Femur (tissue), 1 donor: ENCODE measurements at regions not wholly inside any gene's neighbourhood (a gene's known extent, or its start where the extent isn't known, plus 50 kb on each side); places are given as distances from the start of the nearest gene placed in this dataset.

Experiments
- DNase-seq: peaks from one replicate; pipeline ENCODE4 v3.0.0-alpha.2; 2017

DNA sequence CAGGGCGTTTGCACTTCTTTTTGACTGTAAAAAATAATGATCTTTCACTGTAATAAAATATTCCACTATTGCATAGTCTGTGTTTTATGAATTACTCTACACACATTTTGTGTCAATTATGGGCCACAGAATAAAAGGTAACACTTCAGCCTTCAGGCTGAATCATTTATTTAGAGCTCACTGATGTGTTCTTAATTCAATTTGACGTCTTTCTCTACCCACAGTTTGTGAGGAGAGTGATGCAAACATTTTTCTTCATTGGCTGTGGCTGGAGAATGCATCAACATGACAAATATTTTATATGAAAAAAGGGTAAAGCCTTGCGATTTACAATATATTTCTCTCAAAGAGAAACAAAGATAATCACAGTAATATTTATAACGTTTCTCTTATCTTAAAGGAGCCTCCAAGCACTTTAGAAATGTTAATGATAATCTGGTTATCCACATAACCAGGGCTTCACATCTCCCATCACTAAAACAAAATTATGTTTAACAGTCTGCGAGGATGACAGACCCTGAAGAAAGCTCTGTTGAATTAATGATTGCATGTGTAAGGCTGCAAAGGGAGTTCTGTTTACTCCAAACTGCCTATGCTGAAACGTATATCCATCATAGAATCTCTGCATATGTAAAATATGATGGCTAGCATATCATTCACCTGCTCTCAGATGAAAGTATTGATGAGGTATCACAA is 951.3 kb downstream of the ZPLD1 start:
- DNase-seq, result no peak

DNA sequence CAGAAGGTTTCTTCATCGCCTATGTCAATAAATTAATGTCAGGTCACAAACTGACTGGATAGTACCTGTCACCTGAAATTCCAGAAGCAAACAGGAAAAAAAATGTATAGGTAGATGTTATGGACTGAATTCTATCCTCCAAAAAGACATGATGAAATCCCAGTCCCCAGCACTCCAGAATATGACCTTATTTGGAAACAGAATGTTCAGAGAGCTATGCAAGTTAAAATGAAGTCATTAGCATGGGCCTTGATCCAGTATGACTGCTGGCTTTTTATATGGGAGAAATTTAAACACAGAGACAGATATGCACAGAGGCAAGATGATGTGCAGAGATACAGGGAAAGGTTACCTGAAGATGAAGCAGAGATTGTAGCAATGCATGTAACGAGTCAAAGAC is 953.4 kb downstream of the ZPLD1 start:
- no peak for DNase-seq

DNA sequence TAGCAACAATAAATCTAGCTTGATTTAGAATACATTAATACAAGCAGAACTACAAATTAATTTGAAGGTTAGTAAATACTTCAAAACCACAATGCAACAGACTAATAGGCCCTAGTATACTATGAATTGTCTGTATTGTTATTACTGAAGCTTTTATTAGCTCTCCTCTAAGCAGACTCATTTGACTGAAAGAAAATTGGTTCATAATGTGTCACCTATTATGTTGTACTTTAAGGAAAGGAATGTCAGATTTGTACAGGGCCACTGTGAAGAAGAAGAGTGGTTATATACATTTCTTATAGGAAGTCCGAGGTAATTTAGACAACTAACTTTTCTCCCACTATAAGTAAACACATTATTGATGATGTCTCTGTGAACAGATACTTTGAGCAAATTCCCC is 954.5 kb downstream of the ZPLD1 start:
- DNase-seq, result no peak

DNA sequence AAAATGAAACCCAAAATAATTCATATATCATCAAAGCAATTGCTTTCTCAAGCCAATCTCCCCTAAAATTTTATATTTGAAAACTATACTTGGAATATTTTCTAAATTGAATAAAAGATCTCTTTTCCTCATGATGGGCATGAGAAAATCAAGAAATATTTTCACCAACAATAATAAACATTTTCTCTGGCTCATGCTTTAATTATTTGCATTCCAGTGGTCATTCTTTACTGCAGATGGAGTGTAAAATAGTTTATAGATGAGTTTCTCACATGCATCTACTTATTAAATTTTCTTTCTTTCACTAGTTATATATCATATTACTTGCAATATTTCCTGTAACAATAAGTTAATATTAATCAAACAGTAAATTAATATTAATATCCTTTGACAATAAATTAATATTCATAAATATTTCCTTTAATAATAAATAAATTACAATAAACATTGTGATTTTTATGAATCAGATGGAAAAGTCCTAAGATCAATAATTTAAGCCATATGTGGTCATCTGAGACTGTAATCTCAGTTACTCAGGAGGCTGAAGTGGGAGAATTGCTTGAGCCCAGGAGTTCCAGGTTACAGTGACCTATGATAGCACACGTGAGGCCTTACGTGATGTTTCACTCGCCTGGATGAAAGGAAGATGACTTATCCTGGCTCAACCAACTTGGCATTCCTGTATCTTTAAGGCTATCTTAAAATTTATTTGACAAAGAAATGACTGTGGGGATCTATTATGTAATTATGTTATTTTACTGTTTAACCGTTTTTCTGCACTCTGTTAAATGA is 958.8 kb downstream of the ZPLD1 start:
- DNase-seq, result no peak

DNA sequence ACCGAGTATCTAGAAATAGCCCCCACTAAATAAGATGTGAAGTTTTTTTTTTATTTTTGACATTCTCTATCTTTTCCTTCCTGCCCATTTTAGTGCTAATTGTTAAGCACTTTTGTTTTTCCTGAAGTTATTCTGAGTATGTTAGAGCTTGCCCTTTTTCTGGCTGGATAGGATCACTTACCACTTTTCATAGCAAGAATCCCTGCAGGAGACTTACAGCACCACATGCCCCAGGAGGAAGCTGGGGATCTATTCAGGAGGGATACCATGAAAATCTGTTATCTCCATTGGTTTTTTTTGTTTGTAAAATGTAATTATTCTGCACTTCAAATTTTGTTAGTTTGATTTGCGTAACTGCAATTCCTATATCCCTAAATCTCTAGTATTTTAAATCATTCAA is 968.4 kb downstream of the ZPLD1 start:
- DNase-seq, result no peak

DNA sequence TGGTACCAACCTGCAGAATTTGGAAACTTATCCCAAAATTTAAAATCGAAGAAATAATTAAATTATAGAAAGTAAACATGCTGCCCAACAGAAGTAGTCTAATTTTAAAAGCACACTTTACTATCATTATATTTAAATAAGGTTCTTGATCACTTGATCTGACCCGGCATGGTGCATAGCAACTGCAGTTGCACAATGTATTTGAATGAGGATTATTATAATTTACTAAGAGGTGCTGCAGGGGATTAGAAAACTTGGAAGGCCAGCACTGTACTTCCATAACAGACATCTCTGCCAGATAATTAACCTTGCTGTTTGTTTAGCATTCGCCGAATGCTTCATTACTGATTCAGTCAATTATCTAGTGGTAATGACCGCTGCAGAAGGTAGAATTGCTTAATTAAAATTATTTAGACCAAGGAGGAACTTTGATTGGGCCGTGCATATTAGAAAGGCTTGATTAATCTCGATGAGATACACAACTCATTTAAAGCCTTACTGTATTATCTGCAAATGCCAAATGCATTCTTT is 971.6 kb downstream of the ZPLD1 start:
- DNase-seq, result no peak

DNA sequence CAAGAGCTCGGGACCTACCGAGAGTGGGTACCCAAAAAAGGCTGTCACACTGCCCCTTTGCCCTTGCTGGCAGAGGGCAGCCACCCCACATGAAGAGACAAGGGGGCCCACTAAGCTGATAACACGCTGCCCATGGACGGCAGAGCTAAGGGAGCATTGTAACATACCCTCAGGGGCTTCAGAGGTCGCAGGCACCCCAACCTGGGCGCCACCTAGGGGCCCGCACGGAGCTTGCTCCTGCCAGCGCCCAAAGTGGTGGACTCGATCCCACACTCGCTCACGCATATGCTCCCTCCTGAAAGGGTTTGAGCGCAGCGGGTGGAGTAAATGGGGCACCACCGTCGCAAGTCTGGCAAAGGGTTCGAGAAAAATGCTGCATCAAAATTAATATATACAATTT is 975.4 kb downstream of the ZPLD1 start:
- no peak for DNase-seq

DNA sequence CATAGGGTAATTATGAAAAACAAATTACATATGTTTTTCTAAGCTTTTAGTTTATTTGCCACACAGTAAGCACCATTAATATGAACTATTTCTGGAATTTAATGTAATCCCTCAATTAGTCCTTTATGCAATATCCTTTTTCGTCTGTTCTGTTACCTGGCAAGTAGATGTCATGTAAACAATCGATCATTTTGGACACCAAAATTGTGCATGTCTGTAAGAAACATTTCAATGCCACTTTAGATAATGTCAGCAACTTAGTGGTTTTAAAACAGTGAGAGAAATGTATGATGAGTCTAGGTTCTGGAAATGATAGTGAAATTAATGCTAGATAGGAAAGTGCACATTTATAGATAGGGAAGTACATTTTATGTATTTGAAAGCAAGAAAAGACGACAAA is 986.6 kb downstream of the ZPLD1 start:
- DNase-seq, result no peak

DNA sequence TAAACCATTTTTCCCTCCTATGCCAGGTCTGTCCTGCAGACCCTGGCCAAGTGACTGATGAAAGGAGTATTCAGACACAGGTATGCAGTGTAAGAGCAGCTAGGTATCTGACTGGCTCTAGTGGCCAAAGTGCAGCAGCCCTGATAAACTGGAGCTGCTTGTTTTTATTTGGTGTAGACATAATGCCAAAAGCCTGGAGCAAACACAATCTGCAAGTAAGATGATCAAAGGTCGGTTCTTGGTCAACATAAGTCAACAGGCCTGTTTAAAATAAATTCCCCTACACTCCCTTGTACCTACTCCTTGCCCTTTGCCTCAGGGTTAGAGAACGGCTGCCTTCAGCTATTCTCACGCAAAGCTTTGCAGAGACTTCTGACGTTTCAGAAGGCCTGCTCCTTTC is 1003.1 kb downstream of the ZPLD1 start:
- no peak for DNase-seq

DNA sequence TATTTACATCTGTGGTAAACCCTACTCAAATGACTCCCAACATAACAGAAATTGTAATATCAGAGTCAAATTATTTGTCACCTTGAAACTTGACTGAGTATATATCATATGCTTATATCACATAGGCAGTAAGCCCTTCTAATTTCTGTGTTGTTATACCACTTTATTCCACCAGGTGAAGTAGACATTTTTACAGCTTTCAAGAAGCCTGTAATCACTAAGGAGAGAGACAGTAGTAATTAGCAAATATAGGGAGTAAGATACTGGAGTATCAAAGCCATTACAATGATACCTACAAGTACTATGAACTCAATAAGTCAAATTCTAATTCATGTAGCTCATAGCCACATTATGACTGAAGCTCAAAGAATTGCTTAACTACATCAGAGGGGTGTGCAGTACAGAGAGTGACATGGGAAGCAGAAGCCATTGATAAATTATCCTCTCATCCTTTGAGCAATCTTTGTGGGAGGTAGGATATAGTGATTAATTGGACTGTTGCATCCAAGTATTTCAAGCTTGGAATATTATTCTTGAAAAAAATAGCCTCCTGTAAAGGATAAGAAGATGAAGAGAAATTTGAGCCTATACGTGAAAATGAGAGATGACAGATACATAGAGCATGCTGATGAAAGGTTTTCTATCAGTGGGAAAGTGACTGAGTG is 1005.9 kb downstream of the ZPLD1 start:
- no peak for DNase-seq

DNA sequence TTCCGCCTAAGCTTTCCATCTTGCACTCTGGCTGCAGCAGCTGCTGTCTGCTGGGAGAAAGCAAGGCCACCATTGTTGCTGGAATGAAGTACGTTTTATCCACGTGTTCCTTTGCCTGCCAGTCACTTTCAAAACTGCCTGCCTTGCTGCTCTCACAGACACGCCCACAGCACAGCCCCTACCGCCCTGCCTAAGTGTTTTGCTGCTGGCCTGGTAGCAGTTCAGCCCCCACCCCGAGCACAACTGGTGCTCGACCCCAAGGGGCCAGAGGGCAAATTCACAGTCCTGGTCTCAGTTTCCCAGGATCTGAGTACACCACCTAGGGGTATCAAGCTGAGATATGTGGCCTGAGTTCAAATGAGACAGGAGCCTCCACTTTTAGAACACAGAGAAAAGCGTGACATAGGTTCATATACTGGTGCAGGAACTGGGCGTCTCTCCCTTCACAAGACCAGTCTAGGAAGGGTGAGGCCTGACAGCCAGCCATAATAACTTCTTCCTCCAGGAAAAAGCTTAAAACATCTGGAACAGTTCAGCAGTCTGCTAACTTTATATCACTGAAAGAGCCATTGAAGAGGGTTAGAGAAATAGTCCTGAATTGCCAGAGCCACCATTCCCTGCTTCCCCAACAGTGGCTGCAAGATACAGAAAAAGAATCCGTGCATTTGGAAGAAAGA is 1012.3 kb downstream of the ZPLD1 start:
- DNase-seq, result no peak

DNA sequence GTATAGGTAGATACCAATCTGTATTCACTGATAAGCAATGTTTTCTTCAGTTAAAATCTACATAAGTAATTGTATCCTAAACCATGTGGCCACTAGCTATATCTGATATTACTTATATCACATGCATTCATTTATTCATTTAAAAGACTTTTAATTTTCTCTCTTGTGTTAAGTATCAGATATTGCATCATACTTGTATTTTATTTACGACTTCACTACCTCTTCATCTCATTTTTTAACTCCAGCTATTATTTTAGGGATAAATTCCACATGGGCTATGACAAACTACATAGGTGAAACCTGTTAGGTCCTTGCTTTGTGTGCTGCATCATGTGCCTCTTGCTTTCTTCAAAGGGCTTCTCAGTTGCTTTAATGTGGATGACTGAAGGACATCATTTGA is 1018.3 kb downstream of the ZPLD1 start:
- no peak for DNase-seq

DNA sequence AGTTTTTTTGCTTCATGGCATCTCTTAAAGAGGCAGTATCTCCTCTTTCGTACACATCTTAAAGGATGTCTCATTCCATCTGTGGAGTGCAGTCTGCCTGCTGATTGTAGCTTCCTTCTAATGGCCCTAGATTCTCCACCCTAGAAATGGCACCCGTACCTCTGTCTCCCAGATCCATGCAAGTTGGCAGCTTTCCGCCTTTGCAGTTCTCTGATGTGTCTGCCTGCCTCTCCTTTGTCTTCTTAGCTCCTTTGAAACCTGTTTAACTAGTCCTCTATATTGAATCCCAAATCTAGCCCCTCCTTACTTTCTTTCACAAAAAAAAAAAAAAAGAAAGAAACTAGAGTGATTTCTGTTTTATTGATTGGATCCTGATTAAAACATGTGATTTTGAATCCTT is 1025.0 kb downstream of the ZPLD1 start:
- no peak for DNase-seq

DNA sequence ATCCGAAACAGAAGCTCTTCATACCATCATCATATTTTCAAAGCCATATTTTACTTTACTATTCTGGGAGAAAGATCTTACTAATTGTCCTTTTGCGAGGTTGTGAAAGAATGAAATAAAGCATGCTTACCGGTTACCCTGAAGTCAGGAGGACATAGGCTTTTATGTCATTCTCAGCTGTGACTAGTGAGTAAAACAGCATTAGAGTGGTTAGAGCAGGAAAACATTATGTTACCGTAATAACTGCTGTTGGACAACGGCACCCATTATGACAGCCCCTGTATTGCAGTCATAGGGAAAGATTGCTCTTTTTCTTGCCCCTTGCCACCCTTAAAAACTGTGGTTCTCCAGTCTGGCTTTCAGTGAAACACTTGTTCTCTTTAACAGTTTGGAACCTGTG is 1035.7 kb downstream of the ZPLD1 start:
- DNase-seq, result no peak

DNA sequence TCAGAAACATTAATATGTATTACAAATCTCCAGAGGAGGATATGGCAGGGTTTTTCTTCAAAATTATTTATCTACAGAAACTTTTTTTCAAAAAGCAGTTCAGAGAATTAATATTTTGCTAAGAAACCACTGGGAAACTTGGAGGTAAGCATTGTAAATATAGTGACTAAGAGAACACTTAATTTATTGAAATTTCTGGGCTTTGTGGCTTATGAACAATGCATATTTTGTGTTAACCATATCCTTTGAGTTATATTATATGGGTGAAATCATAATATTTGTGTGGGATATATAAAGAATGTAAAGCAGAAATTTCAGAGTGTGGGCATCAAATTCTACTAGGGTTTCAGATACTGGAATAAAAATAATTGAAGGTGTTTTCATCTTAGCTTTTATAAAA is 1059.2 kb downstream of the ZPLD1 start:
- DNase-seq, result no peak

DNA sequence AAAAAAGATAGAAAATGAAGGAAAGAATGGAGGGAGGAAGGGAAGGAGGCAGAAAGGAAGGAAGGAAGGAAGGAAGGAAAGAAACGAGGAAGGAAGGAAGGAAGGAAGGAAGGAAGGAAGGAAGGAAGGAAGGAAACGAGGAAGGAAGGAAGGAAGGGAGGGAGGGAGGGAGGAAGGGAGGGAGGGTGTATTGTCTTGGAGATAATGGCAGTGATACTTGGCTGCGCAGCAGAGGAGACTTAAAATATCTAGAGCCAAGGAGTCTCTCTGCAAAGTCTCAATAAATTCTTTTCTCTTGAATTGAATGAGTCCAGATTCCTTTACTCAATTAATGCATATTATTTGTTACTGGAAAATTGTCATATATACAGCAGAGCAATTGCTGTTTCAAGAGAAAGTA is 1059.7 kb downstream of the ZPLD1 start:
- DNase-seq, result no peak

DNA sequence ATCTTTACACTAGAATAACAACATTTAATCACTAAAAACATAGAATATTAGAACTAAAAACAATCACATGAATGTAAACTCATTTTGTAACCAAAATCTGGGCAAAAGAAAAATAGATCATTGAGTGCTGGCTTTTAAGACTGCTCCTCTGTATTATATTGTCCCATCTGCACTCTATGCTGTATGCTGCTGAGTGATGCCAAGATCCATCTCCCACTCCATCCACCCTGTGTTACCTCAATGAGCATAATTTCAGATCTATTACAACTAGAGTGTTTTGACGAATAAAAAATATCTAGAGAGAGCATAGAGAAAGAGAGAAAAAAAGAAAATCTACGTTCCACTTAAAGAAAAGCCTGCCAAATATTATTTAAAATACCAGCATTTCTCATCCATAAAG is 1060.4 kb downstream of the ZPLD1 start:
- no peak for DNase-seq

DNA sequence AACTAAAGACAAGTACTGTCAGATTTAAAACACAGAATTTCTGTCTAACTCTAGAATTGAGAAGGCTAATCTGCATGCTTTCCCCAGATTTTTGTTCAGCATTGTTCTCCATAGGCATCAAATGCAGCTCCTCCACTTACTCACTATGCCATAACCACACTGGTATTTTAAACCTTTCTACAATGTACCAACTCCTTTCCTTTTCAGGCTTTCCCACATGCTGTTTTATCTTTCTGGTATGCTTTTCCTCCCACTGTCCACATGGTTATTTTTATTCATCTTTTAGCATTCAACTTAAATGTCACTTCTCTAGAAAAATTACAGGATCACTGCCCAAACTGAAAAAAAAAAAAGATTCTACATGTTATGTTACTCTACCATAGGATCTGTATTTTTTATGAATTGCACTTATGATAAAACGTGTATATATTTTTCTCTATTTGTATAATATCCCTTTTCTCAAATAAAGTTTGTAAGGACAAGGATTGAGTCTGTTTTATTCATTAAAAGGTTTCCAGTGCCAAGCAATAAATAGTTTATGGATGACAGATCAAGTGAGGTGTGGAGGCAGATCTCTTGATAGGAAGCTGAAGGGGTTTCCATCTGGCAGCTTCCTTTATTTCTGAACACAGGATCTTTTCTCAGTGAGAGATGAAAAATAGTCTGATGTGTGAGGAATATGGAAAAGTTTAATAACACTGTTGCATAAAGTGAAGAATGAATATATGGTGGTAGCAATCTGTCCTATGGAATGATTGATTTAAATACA is 1064.5 kb downstream of the ZPLD1 start:
- no peak for DNase-seq

DNA sequence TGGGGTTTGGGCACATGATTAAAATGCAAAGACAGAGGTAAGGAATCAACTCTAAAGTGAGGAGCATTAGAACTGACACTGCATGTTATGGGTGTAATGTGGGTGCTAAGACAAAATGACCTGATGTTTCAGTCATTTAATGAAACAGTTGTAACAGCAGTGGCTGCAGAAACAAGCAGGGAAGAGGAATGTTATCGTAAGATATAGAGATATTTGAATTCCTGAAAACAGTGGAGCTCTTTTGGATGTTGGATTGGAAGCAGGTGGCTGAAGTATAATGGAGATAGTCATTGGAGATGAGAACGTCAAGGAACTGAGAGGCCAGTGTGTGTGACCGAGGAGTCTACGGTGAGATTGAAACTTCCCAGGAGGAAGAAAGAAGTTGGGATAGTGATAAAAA is 1065.2 kb downstream of the ZPLD1 start:
- no peak for DNase-seq

DNA sequence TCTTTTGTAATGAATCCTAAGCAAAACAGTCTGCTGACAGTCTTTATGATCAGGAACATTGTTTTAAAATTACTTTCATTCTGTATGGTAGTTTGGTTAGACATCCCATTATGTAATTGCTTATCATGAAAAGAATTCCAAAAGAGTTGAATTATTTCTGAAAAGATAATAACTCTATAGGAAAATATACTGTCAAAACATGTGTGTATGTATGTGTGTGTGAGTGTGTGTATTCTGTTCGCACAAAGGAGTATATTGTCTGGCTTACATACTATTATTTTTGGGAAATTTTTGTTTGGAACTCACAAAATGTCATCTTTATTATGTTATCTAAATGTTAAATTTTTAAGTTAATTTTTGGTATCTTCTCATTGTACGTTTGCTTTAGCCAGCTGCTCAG is 1075.9 kb downstream of the ZPLD1 start:
- DNase-seq, result no peak

DNA sequence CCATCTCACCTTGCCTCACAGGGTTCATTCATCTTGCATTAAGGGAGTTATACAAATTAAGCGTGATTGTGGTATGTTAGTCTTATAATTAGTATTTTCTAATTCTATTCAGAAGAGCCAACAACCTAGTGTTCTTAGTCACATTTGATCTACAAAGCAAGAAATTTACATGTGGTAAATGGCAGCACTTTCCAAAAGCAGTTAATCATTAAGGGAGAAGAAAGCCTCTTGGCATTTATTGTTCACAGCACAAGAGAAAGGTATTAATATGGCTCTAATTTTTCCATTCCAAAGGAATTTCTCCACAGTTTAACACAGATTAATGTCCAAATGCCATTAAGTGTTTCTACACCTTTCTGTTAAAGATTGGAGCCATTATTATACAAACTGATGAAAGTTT is 1077.1 kb downstream of the ZPLD1 start:
- no peak for DNase-seq

DNA sequence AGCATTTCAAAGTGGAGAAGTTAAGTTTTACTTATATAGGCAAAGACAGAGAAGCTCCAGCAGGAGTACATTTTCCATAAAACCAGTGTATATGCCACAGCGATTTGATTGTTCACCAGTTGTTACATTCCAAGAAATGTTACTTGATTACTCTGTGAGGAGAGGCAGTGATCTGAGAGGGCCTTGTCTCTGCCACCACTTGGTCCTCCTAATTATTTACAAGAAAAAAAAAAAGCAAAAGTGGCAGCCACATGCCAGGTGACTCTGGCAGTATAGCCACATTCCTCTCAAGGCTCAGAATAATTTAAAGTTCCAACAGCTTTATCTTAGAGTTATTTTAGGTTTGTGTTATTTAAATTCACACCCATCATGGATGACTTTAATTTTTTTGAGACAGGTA is 1077.8 kb downstream of the ZPLD1 start:
- no peak for DNase-seq

DNA sequence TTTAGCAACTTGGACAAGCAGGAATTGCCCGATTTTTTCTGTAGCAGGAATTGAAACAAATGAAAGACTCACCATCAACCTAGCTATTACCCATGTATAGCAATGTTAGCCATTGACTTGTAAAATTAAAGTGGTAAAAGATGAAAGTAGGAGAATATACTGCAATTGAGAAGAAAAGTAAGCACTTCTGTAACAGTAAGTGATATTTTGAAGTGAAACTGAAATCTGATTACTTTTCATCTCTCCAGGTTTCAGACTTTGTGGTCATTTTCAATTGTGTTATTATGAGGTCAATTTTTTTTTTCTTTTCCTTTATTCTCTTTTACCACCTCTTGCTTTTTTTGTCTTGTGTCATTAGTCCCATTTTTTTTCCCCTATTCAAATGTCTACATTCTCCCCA is 1078.2 kb downstream of the ZPLD1 start:
- DNase-seq, result no peak
